ENCODE measurements at regions not wholly inside any gene's neighbourhood (a gene's known extent, or its start where the extent isn't known, plus 50 kb on each side); places are given as distances from the start of the nearest gene placed in this dataset.

DNA sequence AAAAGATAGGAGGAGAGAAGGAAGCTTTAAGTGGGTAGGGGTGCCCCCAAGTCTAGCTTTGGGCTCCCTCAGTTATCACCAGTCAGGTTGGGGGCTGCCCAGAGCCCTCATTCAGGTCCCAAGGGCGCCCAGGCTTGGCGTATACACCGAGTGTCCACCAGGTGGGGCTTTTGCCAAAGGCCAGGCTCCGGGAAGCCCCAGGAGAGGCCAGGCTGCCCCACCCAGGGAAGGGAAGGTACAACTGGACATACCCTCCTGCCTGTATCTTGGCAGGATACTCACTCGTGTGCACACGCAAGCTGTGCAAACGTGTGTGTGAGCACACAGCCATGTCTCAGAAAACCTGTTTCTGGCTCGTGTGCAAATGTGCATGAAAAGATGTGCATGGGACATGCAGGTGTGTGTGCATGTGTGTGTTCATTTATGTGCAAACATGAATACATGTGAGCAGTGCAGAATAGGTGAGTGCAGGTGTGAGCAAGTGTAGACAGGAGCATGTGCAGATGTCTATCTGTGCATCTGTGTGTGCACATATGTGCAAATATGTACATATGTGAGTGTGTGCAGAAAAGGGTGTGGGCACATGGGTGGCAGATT, 103.9 kb upstream of the MYL2 start:
- no peaks in the 10 kb centered on the region for H3K36me3 ChIP-seq (ENCODE audit: insufficient read depth, low read length)
- no peaks in the 10 kb centered on the region for H3K79me2 ChIP-seq (ENCODE audit: insufficient read depth, low read length)
- no peaks in the 10 kb centered on the region for H3K4me1 ChIP-seq (ENCODE audit: insufficient read depth, low read length)
- H3K27ac ChIP-seq (ENCODE audit: low read depth, low read length): no peak overlapping the region
- H3K4me2 ChIP-seq (ENCODE audit: insufficient read depth, low read length): no peak overlapping the region
- TF ChIP-seq, protein P1, sequence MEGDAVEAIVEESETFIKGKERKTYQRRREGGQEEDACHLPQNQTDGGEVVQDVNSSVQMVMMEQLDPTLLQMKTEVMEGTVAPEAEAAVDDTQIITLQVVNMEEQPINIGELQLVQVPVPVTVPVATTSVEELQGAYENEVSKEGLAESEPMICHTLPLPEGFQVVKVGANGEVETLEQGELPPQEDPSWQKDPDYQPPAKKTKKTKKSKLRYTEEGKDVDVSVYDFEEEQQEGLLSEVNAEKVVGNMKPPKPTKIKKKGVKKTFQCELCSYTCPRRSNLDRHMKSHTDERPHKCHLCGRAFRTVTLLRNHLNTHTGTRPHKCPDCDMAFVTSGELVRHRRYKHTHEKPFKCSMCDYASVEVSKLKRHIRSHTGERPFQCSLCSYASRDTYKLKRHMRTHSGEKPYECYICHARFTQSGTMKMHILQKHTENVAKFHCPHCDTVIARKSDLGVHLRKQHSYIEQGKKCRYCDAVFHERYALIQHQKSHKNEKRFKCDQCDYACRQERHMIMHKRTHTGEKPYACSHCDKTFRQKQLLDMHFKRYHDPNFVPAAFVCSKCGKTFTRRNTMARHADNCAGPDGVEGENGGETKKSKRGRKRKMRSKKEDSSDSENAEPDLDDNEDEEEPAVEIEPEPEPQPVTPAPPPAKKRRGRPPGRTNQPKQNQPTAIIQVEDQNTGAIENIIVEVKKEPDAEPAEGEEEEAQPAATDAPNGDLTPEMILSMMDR (IDR thresholded peaks at IDR 0.05; ENCODE audit: extremely low read depth, low read depth, low read length): peak; percentile 59
- H4K20me1 ChIP-seq (ENCODE audit: insufficient read depth, low read length): no peaks in the 10 kb centered on the region
- peaks cover 18% of the 10 kb centered on the region for H3K27me3 ChIP-seq (ENCODE audit: insufficient read depth, low read length)
- H3K4me3 ChIP-seq (ENCODE audit: insufficient read depth, low read length): no peak overlapping the region
- no peaks in the 10 kb centered on the region for H3K9me3 ChIP-seq (ENCODE audit: low read depth, low read length)
- no peak overlapping the region for H2AFZ ChIP-seq (ENCODE audit: low read length)
- peak; percentile 89 for DNase-seq (ENCODE audit: insufficient read length, low spot score, missing footprints)

DNA sequence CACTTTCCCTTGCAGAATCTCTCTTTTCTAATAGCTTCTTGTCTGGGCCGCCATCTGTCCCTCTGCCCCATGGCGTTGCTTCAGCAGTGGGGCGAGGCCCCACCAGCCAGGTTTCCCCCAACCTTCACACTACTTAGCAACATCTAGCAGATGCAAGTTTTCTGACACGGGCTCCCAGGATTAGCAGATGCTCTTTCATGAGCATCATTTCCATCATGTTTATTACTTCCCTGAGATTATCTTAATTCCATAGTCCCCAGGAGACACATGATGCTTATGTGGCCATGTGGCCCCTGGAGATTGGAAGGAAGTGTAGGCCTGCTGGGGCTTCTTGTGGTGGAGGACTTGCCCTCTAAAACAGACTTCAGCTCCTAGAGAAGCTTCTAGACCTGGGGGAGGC, 102.0 kb upstream of the MYL2 start:
- no peak for DNase-seq (ENCODE audit: insufficient read length, low spot score, missing footprints)
- Histone ChIP-seq H4K20me1 (ENCODE audit: insufficient read depth, low read length) (no peaks in the 10 kb centered on the region), H3K4me2 (ENCODE audit: insufficient read depth, low read length) (no peak overlapping the region), H3K9me3 (ENCODE audit: low read depth, low read length) (no peaks in the 10 kb centered on the region), H2AFZ (ENCODE audit: low read length) (no peak overlapping the region), H3K27ac (ENCODE audit: low read depth, low read length) (no peak overlapping the region), H3K4me3 (ENCODE audit: insufficient read depth, low read length) (no peak overlapping the region), H3K36me3 (ENCODE audit: insufficient read depth, low read length) (no peaks in the 10 kb centered on the region), H3K79me2 (ENCODE audit: insufficient read depth, low read length) (no peaks in the 10 kb centered on the region), H3K27me3 (ENCODE audit: insufficient read depth, low read length) (peaks cover 12% of the 10 kb centered on the region), H3K4me1 (ENCODE audit: insufficient read depth, low read length) (no peaks in the 10 kb centered on the region)
- TF ChIP-seq, protein P1 (IDR thresholded peaks at IDR 0.05; ENCODE audit: extremely low read depth, low read depth, low read length): no peak

DNA sequence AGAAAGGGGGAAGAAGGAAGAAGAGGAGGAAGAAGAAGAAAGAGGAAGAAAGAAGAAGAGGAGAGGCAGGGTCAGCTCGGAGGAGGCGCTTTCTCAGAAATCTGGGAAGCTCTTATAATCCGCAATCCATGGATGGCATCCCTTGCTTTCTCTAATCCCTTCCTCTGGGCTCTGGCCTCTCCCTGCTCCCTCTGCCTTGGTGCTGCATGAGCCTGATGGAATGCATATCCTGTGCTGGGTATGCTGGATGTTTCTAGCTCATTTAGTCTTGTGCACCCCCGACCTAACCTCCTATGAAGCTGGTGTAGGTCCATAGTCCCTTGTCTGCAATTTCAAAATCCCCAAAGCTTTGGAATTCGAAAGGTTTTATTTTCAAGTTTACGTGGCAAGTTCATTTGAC, 94.2 kb upstream of the MYL2 start:
- no peaks in the 10 kb centered on the region for H3K36me3 ChIP-seq (ENCODE audit: insufficient read depth, low read length)
- H3K4me3 ChIP-seq (ENCODE audit: insufficient read depth, low read length): no peak overlapping the region
- no peak for DNase-seq (ENCODE audit: insufficient read length, low spot score, missing footprints)
- no peak overlapping the region for H2AFZ ChIP-seq (ENCODE audit: low read length)
- H3K9me3 ChIP-seq (ENCODE audit: low read depth, low read length): no peaks in the 10 kb centered on the region
- no peak overlapping the region for H3K27ac ChIP-seq (ENCODE audit: low read depth, low read length)
- no peaks in the 10 kb centered on the region for H3K27me3 ChIP-seq (ENCODE audit: insufficient read depth, low read length)
- H4K20me1 ChIP-seq (ENCODE audit: insufficient read depth, low read length): no peaks in the 10 kb centered on the region
- no peaks in the 10 kb centered on the region for H3K79me2 ChIP-seq (ENCODE audit: insufficient read depth, low read length)
- TF ChIP-seq, protein P1 (IDR thresholded peaks at IDR 0.05; ENCODE audit: extremely low read depth, low read depth, low read length): no peak
- H3K4me2 ChIP-seq (ENCODE audit: insufficient read depth, low read length): no peak overlapping the region
- no peaks in the 10 kb centered on the region for H3K4me1 ChIP-seq (ENCODE audit: insufficient read depth, low read length)

DNA sequence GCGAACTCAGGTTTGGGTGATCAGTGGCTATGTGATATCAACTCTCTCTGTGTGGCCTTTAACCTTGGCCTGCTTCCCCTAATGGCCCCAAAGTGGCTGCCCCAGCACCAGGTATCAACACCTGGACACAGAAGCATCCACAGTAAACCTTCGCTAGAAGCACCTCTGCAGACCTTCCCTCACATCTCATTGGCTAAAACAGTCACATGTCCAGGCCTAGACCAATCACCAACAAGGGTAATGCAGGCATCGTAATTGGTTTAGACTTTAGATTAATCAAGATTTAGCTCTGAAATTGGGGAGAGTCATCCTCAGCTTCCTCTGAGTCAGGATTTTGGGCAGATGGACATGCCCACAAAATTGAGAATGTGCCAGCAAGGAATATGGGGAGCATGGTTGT, 92.5 kb upstream of the MYL2 start:
- no peaks in the 10 kb centered on the region for H3K27me3 ChIP-seq (ENCODE audit: insufficient read depth, low read length)
- H3K79me2 ChIP-seq (ENCODE audit: insufficient read depth, low read length): no peaks in the 10 kb centered on the region
- H3K4me2 ChIP-seq (ENCODE audit: insufficient read depth, low read length): no peak overlapping the region
- no peaks in the 10 kb centered on the region for H3K4me1 ChIP-seq (ENCODE audit: insufficient read depth, low read length)
- TF ChIP-seq, protein P1 (IDR thresholded peaks at IDR 0.05; ENCODE audit: extremely low read depth, low read depth, low read length): no peak
- no peak overlapping the region for H3K27ac ChIP-seq (ENCODE audit: low read depth, low read length)
- DNase-seq (ENCODE audit: insufficient read length, low spot score, missing footprints): no peak
- no peaks in the 10 kb centered on the region for H3K36me3 ChIP-seq (ENCODE audit: insufficient read depth, low read length)
- no peaks in the 10 kb centered on the region for H4K20me1 ChIP-seq (ENCODE audit: insufficient read depth, low read length)
- no peaks in the 10 kb centered on the region for H3K9me3 ChIP-seq (ENCODE audit: low read depth, low read length)
- no peak overlapping the region for H2AFZ ChIP-seq (ENCODE audit: low read length)
- H3K4me3 ChIP-seq (ENCODE audit: insufficient read depth, low read length): no peak overlapping the region
